ENCODE measurements at regions not wholly inside any gene's neighbourhood (a gene's known extent, or its start where the extent isn't known, plus 50 kb on each side); places are given as distances from the start of the nearest gene placed in this dataset.

DNA sequence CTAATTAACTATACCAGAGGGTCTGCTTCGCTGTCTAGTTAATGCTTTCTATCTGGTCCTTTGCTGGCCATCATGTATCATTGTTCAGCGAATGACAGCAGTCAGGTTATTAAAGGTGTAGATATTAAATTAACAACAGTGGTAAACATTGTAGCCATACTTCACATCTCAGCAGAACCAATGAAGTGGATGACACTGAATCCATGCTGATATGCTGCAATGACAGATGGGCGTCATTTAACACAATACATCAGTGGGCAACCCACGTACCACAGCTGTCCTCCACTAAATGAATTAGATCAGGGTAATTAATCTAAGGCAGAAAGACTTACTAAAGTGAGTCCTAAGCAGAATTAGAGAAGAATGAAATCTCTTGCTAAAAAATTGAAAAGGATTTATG, 767.2 kb downstream of the NXPH1 start (continued):
- TF ChIP-seq, protein P1, sequence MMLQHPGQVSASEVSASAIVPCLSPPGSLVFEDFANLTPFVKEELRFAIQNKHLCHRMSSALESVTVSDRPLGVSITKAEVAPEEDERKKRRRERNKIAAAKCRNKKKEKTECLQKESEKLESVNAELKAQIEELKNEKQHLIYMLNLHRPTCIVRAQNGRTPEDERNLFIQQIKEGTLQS (IDR thresholded peaks at IDR 0.05) = no peak
- no peak for TF ChIP-seq SP1 (IDR thresholded peaks at IDR 0.05; ENCODE audit: low read depth)
- no peak for TF ChIP-seq EZH2phosphoT487 (IDR thresholded peaks at IDR 0.05; ENCODE audit: borderline replicate concordance)
- no peak for TF ChIP-seq POLR2A (IDR thresholded peaks at IDR 0.05; ENCODE audit: borderline replicate concordance, extremely low read depth, insufficient read depth, insufficient read length)
- TF ChIP-seq TCF7L2 (IDR thresholded peaks at IDR 0.05; ENCODE audit: borderline replicate concordance, extremely low read depth, insufficient read depth, insufficient read length) = no peak

DNA sequence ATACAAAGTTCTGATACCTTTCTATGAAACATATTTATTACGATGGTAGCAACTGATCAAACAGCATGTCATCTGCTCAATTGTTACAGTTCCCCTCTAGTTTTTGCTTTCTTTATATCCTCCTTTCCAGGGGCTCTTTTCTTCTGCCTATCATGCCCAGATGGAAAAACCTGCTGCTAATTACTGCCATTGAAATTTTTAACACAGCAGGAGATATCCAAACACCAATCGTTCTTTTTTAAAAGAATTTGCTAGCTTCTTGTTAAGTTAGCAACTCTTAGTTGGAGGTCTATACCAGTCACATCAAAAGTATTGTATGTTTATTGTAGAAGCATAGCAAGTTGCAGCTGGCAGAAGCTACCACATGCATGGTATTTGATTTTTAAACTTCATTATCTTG, 768.5 kb downstream of the NXPH1 start:
- Histone ChIP-seq H3K27ac (ENCODE audit: low read depth, low read length) (no peak overlapping the region), H3K36me3 (ENCODE audit: control insufficient read depth in 1 of 2, insufficient read depth in 2 of 2, low read length in 2 of 2) (no peaks in the 10 kb centered on the region), H3K79me2 (ENCODE audit: insufficient read depth, low read length) (no peaks in the 10 kb centered on the region), H3K9me3 (ENCODE audit: control insufficient read depth in 1 of 2, insufficient read depth in 1 of 2, low read depth in 1 of 2, low read length in 2 of 2) (peaks cover 0 to 7% of the 10 kb centered on the region in 2 experiments; a peak in 2 of 4 replicates), H4K20me1 (ENCODE audit: insufficient read depth) (no peaks in the 10 kb centered on the region), H3K27me3 (ENCODE audit: insufficient read depth, low read length) (no peaks in the 10 kb centered on the region), H3K4me3 (replicated peaks in 1 of 2; ENCODE audit: low read depth in 1 of 2, low read length in 2 of 2) (no peak overlapping the region), H3K9me2 (ENCODE audit: insufficient read depth) (no peaks in the 10 kb centered on the region), H3K4me1 (ENCODE audit: control insufficient read depth in 1 of 2, insufficient read depth in 2 of 2, low read length in 2 of 2) (no peaks in the 10 kb centered on the region), H3K4me2 (ENCODE audit: low read length) (no peak overlapping the region), H2AFZ (ENCODE audit: low read depth, low read length, poor library complexity, severe bottlenecking) (no peak overlapping the region), H3K9ac (ENCODE audit: low read length) (no peak overlapping the region)
- ATAC-seq = no peak
- intact Hi-C loops (cut with micrococcal nuclease) = no loop called here
- ChIA-PET CTCF (no interaction called here), RAD21 (ENCODE audit: low non-redundant PET in 1 of 2, low total read pairs in 2 of 2, uncharacterized antibody in 2 of 2, unreplicated experiment in 2 of 2) (no interaction called here), POLR2A (no interaction called here)
- TF ChIP-seq CEBPB (IDR thresholded peaks at IDR 0.05; ENCODE audit: low read depth) (no peak), FOSL1 (IDR thresholded peaks at IDR 0.05; ENCODE audit: low read depth) (no peak), SIN3A (IDR thresholded peaks at IDR 0.05; ENCODE audit: low read depth) (no peak), EZH2 (IDR thresholded peaks at IDR 0.05) (no peak)
- TF ChIP-seq, protein P2, sequence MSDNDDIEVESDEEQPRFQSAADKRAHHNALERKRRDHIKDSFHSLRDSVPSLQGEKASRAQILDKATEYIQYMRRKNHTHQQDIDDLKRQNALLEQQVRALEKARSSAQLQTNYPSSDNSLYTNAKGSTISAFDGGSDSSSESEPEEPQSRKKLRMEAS (IDR thresholded peaks at IDR 0.05) = no peak
- TF ChIP-seq, protein P1 (IDR thresholded peaks at IDR 0.05) = no peak
- TF ChIP-seq, protein P3, sequence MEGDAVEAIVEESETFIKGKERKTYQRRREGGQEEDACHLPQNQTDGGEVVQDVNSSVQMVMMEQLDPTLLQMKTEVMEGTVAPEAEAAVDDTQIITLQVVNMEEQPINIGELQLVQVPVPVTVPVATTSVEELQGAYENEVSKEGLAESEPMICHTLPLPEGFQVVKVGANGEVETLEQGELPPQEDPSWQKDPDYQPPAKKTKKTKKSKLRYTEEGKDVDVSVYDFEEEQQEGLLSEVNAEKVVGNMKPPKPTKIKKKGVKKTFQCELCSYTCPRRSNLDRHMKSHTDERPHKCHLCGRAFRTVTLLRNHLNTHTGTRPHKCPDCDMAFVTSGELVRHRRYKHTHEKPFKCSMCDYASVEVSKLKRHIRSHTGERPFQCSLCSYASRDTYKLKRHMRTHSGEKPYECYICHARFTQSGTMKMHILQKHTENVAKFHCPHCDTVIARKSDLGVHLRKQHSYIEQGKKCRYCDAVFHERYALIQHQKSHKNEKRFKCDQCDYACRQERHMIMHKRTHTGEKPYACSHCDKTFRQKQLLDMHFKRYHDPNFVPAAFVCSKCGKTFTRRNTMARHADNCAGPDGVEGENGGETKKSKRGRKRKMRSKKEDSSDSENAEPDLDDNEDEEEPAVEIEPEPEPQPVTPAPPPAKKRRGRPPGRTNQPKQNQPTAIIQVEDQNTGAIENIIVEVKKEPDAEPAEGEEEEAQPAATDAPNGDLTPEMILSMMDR (IDR thresholded peaks at IDR 0.05 in 2 of 3, conservative IDR thresholded peaks at IDR 0.05 in 1 of 3; ENCODE audit: borderline replicate concordance in 1 of 3, insufficient read depth in 1 of 3, low read depth in 2 of 3, low read length in 2 of 3) = no peak
- TF ChIP-seq, protein P4, sequence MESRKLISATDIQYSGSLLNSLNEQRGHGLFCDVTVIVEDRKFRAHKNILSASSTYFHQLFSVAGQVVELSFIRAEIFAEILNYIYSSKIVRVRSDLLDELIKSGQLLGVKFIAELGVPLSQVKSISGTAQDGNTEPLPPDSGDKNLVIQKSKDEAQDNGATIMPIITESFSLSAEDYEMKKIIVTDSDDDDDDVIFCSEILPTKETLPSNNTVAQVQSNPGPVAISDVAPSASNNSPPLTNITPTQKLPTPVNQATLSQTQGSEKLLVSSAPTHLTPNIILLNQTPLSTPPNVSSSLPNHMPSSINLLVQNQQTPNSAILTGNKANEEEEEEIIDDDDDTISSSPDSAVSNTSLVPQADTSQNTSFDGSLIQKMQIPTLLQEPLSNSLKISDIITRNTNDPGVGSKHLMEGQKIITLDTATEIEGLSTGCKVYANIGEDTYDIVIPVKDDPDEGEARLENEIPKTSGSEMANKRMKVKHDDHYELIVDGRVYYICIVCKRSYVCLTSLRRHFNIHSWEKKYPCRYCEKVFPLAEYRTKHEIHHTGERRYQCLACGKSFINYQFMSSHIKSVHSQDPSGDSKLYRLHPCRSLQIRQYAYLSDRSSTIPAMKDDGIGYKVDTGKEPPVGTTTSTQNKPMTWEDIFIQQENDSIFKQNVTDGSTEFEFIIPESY (IDR thresholded peaks at IDR 0.05; ENCODE audit: extremely low read depth, insufficient replicate concordance, low read length) = no peak
- BruUV-seq (replicated peaks) = no TSS peak
- no peak for DNase-seq (ENCODE audit: low read depth, low spot score)
